ENCODE measurements at regions not wholly inside any gene's neighbourhood (a gene's known extent, or its start where the extent isn't known, plus 50 kb on each side); places are given as distances from the start of the nearest gene placed in this dataset.

DNA sequence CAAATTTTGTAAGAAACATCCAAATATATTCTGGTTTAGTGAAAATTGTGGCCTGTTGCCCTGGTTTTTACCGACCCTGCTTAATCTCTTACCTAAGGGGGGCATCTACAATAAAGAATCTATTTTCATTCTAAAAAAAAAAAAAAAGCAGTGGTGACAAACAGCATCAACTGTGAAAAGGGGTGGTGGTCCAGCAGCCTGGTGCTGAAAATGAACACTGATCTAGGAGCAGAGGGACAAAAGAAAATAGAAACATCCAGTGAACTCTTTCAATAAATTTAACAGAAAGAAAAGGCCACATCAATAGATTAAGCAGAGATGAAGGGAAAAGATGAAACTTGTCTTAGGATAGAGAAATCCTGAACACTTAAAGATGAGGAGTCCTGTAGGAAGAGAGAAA lies 348.7 kb upstream of the GRAMD2B start:
- no peak for TF ChIP-seq EP300 (IDR thresholded peaks at IDR 0.05; ENCODE audit: low read depth)
- TF ChIP-seq CTCF (IDR thresholded peaks at IDR 0.05) = no peak
